Fibroblast of lung (primary cell): ENCODE measurements at regions not wholly inside any gene's neighbourhood (a gene's known extent, or its start where the extent isn't known, plus 50 kb on each side); places are given as distances from the start of the nearest gene placed in this dataset.

Source experiments
- DNase-seq, 2 donors: peaks; one replicate each; pipeline versions ENCODE4 v3.0.0 to v3.0.0-alpha.2; 2010; ENCODE audit warnings: low read depth in 2 of 2
- H2AFZ ChIP-seq: 2 replicates; pipeline ENCODE4 v1.5.1; 2012; ENCODE audit warnings: low read length, control low read depth, inconsistent platforms
- H3K27ac ChIP-seq: 2 replicates; pipeline ENCODE4 v1.5.1; 2011; ENCODE audit warnings: low read length, control low read depth; ENCODE audit not compliant: insufficient read depth
- H3K27me3 ChIP-seq: 2 replicates; pipeline ENCODE4 v1.5.1; 2011; ENCODE audit warnings: mild to moderate bottlenecking, low read length; ENCODE audit not compliant: control insufficient read depth, insufficient read depth
- H3K36me3 ChIP-seq: 2 replicates; pipeline ENCODE4 v1.5.1; 2011; ENCODE audit warnings: low read length; ENCODE audit not compliant: control insufficient read depth, insufficient read depth
- H3K4me1 ChIP-seq: 2 replicates; pipeline ENCODE4 v1.5.1; 2011; ENCODE audit warnings: low read length; ENCODE audit not compliant: control insufficient read depth, insufficient read depth; ENCODE audit errors: extremely low read depth
- H3K4me2 ChIP-seq: 2 replicates; pipeline ENCODE4 v1.5.1; 2011; ENCODE audit warnings: low read length, control low read depth; ENCODE audit not compliant: insufficient read depth; ENCODE audit errors: extremely low read depth
- H3K4me3 ChIP-seq, 4 experiments: fragments of 200-600 bp in 1 of 4; sonication (generic) in 1 of 4; replicated peaks in 1 of 4; 2 replicates each; pipeline ENCODE4 v1.5.1; 2011 to 2016; ENCODE audit warnings: low read length in 4 of 4, low read depth in 3 of 4, mild to moderate bottlenecking in 3 of 4, control low read depth in 2 of 4, inconsistent platforms in 1 of 4, mixed read lengths in 1 of 4; ENCODE audit not compliant: insufficient read depth in 1 of 4; ENCODE audit errors: control extremely low read depth in 1 of 4
- H3K79me2 ChIP-seq: 2 replicates; pipeline ENCODE4 v1.5.1; 2012; ENCODE audit warnings: mild to moderate bottlenecking, low read length, inconsistent platforms; ENCODE audit not compliant: control insufficient read depth, insufficient read depth
- H3K9ac ChIP-seq: 2 replicates; pipeline ENCODE4 v1.5.1; 2011; ENCODE audit warnings: mild to moderate bottlenecking, low read length, control low read depth; ENCODE audit not compliant: insufficient read depth
- H3K9me3 ChIP-seq: 2 replicates; pipeline ENCODE4 v1.5.1; 2012; ENCODE audit warnings: low read depth, low read length; ENCODE audit not compliant: control insufficient read depth, insufficient read depth
- H4K20me1 ChIP-seq: 2 replicates; pipeline ENCODE4 v1.5.1; 2011; ENCODE audit warnings: low read length; ENCODE audit not compliant: control insufficient read depth, insufficient read depth; ENCODE audit errors: extremely low read depth
- CTCF ChIP-seq, 2 donors: IDR thresholded peaks in 1 of 2; conservative IDR thresholded peaks in 1 of 2; 1 replicate in 1 of 2; 2 replicates in 1 of 2; pipeline ENCODE4 v1.5.1; 2011 to 2012; ENCODE audit warnings: low read length in 2 of 2, control low read depth in 1 of 2, inconsistent platforms in 1 of 2, low read depth in 1 of 2, mild to moderate bottlenecking in 1 of 2
- EZH2 ChIP-seq: IDR thresholded peaks from 2 replicates; pipeline ENCODE4 v1.5.1; 2012; ENCODE audit warnings: low read length, control low read depth, mild to moderate bottlenecking; ENCODE audit errors: missing control alignments

- Histone ChIP-seq H3K27ac (no peak overlapping the region), H3K9ac (no peak overlapping the region), H3K36me3 (no peaks in the 10 kb centered on the region), H2AFZ (no peak overlapping the region), H3K9me3 (no peaks in the 10 kb centered on the region), H3K79me2 (no peaks in the 10 kb centered on the region), H3K4me3 (no peak overlapping the region), H3K27me3 (peaks cover 3% of the 10 kb centered on the region), H4K20me1 (no peaks in the 10 kb centered on the region), H3K4me1 (no peaks in the 10 kb centered on the region), H3K4me2 (no peak overlapping the region)
- TF ChIP-seq CTCF (conservative IDR thresholded peaks at IDR 0.05 in 1 of 2, IDR thresholded peaks at IDR 0.05 in 1 of 2; ENCODE audit: low read depth in 1 of 2, low read length in 2 of 2) (no peak), EZH2 (no peak)
- DNase-seq: no peak
Measured at GRCh38 chr11:45430361-45430760, 144.2 kb upstream of the SYT13 start.

GRCh38 chr11:45429719-45430118 is 143.6 kb upstream of the SYT13 start:
- Histone ChIP-seq H3K9ac (no peak overlapping the region), H2AFZ (no peak overlapping the region), H3K79me2 (no peaks in the 10 kb centered on the region), H3K27ac (no peak overlapping the region), H3K4me1 (no peaks in the 10 kb centered on the region), H4K20me1 (no peaks in the 10 kb centered on the region), H3K4me3 (no peak overlapping the region), H3K9me3 (no peaks in the 10 kb centered on the region), H3K36me3 (no peaks in the 10 kb centered on the region), H3K4me2 (no peak overlapping the region), H3K27me3 (peaks cover 3% of the 10 kb centered on the region)
- TF ChIP-seq EZH2 (no peak), CTCF (conservative IDR thresholded peaks at IDR 0.05 in 1 of 2, IDR thresholded peaks at IDR 0.05 in 1 of 2; ENCODE audit: low read depth in 1 of 2, low read length in 2 of 2) (no peak)
- no peak for DNase-seq

DNA sequence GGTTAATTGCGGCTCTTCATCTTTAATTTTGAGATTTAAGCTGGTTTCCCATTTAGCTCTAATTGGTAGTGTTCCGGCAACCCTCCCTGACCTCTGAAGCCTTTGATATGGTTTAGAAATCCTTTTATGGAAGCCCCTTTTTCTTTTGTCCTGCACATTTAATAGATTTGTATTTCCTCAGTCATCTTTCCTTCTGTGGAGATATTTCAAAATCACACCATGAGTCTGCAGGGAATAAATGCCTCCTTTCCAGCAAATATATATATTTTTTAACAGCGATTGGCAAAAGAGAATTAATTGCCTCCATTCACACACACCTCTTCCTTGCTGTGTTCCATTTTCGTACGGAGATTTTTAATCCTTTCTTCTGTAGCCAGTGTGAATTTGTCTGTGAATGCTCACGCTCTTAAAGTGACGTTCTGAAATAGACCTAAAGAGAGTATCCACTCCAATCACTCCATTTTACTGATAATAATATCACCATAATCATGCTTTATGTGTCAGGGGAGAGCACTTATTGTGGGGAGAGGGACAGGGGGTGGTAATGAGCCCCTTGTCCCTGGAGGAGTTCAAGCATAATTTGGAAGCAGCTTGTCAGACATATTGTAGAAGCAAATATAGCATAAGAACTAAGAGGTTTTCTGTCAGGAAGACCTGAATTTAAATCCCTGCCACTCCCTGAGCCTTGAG is 142.5 kb upstream of the SYT13 start:
- peaks cover 6% of the 10 kb centered on the region for H3K27me3 ChIP-seq
- no peak for TF ChIP-seq EZH2
- TF ChIP-seq CTCF (conservative IDR thresholded peaks at IDR 0.05 in 1 of 2, IDR thresholded peaks at IDR 0.05 in 1 of 2; ENCODE audit: low read depth in 1 of 2, low read length in 2 of 2): no peak

More for the DNA sequence above, 142.5 kb upstream of the SYT13 start:
- Histone ChIP-seq H3K36me3 (no peaks in the 10 kb centered on the region), H4K20me1 (no peaks in the 10 kb centered on the region), H3K27ac (no peak overlapping the region), H3K9me3 (no peaks in the 10 kb centered on the region), H3K4me3 (no peak overlapping the region), H3K4me2 (no peak overlapping the region), H3K4me1 (no peaks in the 10 kb centered on the region), H2AFZ (no peak overlapping the region), H3K9ac (no peak overlapping the region), H3K79me2 (no peaks in the 10 kb centered on the region)
- DNase-seq: no peak
